NCI-H1436 treated with DMSO at 0.1 percent for 48 hours (cell line): ENCODE measurements at regions not wholly inside any gene's neighbourhood (a gene's known extent, or its start where the extent isn't known, plus 50 kb on each side); places are given as distances from the start of the nearest gene placed in this dataset.
"Not testable (repeated sequence)": the region's sequence is repeated elsewhere in the genome, so short reads cannot be mapped to it uniquely, and the experiment has no call there.

Source experiments
- DNase-seq: peaks from one replicate; lab custom pipeline; 2025; lab: John Stamatoyannopoulos, UW

DNA sequence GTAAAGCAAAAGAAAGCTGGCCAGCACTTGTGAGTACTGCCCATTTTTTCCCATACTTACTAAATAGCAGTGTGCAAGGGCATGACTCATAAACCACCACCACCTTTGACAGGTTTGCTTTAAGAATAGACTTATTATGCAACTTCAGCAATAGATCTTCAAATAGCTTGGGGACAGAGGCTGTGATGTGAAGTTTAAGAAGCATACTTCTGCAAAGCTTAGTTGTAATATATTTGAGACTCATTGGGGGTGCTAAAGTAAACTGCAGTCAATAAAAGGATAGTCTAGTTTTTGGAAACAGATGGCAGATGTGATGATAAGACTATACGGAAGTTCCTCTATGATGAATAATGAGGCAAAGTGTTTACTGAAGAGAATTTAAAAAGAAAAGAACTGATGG, 210.0 kb downstream of the PLA2G4A start:
- DNase-seq, result no peak

DNA sequence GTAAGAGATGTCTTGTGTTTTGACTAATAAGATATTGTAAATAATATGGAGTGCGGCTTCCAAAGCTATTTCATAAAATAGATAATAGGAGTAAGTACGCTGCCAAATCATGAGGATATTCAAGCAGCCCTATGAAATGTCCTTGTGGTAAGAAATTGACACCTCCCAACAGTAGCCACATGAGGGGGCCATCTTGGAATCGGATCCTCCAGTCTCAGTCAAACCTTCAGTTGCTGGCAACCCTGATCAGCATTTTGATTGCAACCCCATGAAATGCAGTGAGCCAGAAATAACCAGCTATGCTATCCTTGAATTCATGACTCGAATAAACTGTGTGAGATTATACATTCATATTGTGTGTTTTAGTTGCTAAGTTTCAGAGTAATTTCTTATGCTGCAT, 212.4 kb downstream of the PLA2G4A start:
- DNase-seq, result no peak

DNA sequence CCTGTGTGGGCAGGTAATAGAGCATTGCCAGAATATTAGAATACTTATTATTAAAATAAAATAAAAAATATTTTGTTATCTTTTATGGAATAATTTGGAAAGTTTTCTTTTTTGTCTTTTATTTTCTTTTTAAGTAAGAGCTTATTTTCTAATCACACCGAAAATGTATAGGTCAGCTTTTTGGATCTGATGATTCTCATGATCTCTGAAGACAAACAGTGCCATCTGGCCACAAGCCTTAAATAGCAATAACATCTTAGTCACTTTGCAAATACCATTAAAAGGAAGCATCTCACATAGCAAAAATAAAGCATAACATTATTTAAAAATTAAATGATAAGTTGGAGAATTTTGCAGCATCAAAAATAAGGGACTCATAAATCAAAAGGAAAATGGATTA, 213.8 kb downstream of the PLA2G4A start:
- DNase-seq, result no peak

DNA sequence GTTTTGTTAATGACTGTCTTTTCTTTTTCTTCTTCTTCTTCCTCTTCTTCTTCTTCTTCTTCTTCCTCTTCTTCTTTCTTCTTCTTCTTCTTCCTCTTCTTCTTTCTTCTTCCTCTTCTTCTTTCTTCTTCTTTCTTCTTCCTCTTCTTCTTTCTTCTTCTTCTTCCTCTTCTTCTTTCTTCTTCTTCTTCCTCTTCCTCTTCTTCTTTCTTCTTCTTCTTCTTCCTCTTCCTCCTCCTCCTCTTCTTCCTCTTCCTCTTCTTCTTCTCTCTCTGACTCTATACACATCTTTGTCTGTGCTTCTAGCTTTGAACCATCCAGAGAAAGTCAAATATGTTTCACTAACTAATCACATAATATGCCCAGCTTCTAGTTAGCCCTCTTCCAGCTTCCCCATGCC, 214.7 kb downstream of the PLA2G4A start:
- DNase-seq, result not testable (repeated sequence)

DNA sequence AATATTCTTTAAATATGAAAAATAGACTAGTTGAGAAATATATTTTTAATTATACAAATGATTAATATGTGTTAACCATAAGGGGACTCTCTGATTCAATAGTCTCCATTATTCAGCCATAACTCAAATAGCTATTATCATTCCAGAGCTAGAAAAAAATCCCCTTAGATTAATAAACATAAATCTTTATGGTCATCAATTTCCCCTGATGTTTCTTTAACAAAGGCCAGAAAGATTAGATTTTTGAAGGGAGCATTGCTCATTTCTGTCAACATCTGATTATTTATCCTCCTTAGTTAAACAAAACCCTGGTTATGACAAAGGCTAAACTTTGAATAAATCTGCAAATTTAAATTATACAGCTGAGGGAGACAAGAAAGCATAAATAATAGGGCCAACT, 215.7 kb downstream of the PLA2G4A start:
- DNase-seq, result no peak

DNA sequence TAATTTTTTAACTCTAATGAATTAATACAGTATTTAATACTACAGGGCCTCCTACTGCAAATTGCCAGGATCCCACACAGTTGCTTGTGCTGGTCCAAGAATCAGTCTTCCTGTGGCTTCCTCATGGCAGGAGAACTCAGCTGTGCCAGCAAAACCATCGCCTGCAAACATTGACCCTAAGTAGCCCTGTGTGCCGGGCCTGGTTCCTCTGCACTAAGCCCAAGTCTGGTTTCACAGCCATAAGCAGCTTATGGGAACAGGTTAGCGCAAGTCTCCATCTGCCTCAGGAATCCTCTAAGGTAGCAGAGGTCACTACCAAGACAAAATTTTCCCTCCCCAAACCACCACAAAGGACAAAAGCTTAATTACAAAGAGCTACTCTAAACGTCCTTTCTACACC, 216.6 kb downstream of the PLA2G4A start:
- no peak for DNase-seq

DNA sequence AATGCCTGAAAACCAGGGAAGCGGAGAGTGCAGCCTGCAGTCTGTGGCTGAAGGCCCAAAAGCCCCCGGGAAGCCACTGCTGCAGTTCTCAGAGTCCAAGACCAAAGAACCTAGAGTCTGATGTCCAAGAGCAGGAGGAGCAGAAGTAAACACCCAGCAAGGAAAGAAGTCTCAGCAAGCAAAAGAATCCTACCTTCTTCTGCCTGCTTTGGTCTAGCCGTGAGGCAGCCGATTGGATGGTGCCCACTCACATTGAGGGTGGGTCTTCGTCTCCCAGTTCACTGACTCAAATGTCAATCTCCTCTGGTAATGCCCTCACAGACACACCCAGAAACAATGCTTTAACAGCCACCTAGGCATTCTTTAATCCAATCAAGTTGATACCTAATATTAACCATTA, 217.5 kb downstream of the PLA2G4A start:
- DNase-seq, result no peak

DNA sequence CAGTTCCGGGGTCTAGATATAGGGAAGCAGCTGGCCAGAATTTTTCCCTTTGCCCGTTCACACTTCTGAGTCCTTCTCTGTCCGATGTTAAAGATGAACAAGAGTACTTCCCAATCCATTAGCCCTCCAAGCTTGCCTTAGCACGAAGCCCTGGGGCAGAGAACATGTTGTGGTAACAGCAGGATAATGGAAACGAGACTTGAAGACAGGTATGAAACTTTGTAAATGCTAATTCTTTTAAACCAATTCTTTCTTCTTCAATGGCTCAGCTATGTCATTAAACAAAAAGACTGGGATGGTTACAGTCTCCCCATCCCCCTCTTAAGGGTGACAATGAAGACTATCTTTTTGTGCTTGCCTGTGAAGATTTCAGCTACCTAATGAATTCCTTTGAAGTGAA, 218.5 kb downstream of the PLA2G4A start:
- no peak for DNase-seq

DNA sequence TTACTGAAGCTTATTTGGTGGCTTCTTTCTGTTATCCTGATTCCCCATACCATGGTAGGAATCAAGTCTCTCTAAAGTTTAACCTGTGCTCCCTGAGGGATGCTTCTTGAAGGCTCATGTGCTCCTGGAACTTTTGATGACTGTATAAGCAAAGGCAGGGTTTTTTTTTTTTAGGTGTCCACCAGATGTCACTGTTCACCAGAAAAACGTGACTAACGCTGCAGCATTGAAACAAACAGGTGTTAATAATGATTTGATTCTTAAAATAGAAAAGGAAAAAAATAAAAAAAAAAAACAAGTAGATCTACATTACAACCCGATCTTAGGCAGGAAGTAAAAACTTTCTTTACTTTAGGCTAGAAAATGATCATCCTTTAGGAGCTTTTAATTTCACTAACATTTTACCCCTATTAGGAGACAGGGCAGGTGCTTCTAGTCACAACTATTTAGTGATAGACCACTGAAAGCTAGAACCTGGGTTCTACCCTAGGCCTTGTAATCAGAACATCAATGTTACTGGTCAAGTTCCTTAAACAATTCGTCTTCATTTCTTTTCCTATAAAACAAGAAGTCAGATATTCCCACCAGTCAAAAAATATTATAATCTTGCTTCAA, 223.0 kb downstream of the PLA2G4A start:
- DNase-seq, result no peak

DNA sequence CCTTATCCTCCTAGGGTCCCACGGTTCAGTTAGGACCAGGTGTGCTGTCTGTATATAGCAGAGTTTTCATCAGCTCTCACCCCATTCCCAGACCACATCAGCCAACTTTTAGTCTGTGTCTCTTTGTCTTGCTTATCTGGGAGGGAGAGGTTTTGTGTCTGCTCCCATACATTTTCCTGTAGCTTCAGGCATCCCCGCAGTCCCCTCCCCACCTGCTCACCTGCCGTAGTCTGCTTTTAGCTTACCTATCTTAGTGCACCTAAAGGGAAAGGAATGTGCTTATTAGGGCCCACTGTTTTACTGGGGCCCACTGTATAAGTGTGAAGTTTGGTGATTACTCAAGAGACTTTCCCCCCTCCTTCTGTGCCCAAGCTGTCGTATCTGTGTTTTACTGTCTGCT, 225.1 kb downstream of the PLA2G4A start:
- no peak for DNase-seq

DNA sequence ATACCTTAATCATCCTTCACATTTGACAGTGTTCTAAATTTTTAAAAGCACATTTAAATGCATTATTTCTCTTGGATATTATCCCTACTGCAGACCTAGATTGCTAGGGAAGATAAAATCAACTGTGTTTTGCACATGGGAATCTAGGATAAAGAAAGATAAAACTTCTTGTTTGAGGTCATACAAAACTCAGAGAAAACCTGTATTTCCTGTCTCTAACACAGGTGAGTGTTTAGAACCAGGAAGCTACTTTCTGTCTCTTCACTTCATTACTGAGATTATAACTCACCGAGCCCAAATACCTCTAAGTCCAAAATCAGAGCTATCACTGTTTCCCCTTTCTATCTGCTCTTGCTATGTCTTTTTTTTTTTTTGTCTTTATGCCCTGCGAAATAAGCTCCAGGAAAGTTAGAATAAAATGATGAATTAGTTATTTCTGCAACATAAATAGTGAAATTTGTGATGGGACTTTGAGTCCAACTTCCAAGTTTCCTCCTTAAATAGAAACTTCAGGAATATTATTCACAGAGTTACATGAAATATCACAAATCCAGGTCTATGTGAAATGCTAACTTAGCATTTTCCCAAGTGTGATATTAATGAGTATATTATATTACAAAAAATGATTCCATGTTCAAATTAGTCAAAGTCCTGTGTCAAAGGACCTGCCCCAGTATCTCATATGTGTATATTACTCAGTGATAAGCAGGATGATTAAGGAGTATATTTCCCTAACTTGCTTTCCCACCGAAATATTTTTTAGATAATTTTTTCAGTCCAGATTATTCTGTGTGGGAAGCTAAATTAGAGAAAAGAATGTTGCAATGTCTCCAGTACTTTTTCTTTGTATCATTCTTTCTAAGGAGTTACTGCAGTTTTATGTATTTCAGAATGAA, 226.4 kb downstream of the PLA2G4A start:
- DNase-seq, result no peak

DNA sequence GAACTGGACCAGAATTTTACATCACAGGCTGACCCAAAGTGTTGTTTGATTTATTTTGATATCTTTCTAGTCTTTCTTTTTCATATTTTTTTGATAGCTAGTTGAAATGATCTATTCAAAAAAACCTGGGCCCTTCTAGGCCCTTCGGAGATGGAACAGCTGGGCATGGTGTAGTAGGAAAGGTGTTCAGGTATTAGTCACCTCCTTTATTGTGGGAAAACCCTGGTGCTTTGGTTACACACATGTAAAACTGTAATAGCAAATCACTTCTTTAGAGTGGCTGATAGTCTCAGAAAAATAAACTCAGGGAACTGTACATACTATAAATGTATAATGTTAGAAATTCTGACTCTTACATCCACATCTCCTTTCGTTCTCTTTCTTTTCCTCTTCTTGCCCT, 234.5 kb downstream of the PLA2G4A start:
- DNase-seq, result no peak

DNA sequence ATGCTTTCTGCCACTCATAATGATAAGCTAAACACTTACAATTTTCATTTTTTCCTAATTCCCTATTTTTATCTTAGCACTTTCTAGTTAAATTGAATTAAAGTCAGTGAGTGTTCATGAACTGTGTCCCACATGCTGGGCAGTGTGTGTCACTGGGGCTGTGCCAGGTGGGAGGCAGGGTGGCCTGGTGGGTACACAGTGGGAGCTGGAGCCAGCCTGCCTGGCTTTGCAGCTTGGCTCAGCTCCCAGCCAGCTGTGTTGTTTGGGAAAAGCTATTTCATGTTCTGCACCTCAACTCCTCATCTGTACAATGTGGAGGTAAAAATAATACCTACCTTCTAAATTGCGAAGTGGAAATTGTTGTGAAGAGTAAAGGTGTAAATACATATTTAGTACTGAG, 238.4 kb downstream of the PLA2G4A start:
- DNase-seq, result no peak

DNA sequence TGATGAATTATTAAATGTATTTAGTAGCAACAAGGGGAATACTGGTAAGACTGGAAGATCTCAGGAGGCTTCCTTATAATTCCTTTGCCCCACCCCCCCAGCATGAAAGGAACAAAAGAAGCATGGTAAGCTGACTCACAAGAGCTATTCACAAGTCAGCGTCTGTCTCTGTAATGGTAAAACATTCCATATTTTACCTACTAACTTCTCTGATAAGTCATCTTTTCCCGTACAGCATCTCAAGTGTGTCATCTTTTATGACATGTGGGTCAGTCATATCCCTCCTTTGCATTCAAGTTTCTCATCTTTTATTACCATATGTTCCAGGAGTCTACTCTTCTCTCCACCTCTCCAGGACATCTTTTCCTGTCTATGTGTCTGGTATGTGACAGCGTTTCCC, 241.3 kb downstream of the PLA2G4A start:
- DNase-seq, result no peak

DNA sequence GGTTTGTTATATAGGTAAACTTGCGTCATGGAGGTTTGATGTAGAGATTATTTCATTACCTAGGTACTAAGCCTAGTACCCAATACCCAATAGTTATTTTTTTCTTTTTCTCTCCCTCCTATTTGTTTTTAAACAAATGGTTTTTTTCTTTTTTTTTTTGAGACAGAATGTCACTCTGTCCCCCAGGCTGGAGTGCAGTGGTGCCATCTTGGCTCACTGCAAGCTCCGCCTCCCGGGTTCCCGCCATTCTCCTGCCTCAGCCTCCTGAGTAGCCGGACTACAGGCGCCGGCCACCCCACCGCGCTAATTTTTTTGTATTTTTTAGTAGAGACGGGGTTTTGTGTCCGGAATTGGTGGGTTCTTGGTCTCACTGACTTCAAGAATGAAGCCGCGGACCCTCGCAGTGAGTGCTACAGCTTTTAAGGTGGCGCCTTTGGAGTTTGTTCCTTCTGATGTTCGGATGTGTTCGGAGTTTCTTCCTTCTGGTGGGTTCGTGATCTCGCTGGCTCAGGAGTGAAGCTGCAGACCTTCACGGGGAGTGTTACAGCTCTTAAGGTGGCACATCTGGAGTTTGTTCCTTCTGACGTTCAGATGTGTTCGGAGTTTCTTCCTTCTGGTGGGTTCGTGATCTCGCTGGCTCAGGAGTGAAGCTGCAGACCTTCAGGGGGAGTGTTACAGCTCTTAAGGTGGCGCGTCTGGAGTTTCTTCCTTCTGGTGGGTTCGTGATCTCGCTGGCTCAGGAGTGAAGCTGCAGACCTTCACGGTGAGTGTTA, 243.7 kb downstream of the PLA2G4A start:
- not testable (repeated sequence) for DNase-seq

DNA sequence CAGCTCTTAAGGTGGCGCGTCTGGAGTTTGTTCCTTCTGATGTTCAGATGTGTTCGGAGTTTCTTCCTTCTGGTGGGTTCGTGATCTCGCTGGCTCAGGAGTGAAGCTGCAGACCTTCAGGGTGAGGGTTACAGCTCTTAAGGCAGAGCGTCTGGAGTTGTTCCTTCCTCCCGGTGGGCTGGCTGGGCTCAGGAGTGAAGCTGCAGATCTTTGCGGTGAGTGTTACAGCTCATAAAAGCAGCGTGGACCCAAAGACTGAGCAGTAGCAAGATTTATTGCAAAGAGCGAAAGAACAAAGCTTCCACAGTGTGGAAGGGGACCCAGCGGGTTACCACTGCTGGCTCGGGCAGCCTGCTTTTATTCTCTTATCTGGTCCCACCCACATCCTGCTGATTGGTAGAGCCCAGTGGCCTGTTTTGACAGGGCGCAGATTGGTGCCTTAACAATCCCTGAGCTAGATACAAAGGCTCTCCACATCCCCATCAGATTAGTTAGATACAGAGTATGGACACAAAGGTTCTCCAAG, 244.3 kb downstream of the PLA2G4A start:
- DNase-seq, result not testable (repeated sequence)

DNA sequence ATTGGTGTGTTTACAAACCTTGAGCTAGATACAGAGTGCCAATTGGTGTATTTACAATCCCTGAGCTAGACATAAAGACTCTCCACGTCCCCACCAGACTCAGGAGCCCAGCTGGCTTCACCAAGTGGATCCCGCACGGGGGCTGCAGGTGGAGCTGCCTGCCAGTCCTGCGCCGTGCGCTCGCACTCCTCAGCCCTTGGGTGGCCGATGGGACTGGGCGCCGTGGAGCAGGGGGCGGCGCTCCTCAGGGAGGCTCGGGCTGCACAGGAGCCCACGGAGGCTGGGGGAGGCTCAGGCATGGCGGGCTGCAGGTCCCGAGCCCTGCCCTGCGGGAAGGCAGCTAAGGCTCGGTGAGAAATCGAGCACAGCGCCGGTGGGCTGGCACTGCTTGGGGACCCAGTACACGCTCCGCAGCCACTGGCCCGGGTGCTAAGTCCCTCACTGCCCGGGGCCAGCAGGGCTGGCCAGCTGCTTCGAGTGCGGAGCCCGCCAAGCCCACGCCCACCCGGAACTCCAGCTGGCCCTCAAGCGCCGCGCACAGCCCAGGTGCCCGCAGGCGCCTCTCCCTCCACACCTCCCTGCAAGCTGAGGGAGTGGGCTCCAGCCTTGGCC, 245.0 kb downstream of the PLA2G4A start:
- not testable (repeated sequence) for DNase-seq

DNA sequence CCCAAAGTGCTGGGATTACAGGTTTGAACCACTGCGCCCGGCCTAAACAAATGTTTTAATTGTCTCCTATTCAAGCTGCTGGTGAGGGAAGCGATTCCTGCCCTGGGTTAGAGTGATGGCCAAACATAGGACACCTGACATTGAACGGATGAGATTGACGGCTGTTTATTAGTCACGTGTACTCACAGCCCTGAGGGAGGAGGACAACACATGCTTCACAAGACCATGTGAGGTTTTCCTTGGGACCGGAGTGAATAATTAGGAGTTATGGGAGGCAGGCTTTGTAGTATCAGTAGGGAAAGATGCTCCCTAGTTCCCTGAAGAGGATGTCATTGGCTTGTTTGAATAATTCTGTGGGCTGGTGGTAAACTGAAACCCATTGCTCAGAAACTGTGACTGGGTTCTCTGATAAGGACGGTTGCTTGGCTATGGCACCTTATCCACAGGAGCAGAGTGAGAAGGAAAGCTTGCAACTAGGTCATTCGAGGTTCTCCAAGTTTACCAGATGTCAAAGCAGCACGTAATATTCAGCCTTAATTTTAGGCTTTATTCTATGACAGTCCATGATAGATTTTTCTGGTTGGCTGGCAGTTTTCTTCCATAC, 245.8 kb downstream of the PLA2G4A start:
- no peak for DNase-seq

DNA sequence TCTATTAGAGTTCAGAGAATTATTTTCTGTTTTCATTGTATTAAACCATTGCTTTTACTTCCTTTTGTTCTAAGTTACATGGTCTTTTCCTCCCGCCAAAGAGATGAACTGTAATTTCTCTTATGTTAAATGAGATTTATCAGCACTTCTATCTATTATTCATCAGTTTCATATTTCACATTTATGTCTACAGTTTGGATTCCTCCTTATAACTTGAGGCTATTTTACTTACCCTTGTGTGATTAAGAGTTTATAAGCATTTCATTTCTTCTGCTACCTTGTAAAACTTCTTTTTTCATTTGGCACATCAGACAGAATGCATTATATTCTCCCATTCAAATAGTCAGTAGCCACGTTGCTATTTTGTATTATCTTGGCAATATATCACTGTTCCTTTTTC, 248.2 kb downstream of the PLA2G4A start:
- DNase-seq, result no peak

DNA sequence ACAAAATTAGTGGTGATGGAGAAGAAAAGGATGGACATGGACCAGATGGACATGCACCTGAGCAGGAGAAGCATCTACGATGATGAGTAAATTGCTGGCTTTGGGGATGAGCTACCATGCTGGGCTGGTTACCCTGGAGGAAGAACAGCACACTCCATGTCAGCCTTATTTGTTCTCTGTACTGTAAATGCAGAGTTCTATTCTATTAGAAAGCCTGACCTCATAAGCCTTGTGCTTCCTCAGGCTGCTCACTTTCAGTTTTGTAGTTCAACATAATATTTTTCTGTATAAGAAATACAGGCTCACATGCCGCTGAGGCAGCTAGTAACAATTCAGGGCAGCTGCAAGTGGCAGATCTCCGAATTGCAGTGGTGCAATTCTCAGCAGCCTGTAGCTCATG, 249.6 kb downstream of the PLA2G4A start:
- no peak for DNase-seq

DNA sequence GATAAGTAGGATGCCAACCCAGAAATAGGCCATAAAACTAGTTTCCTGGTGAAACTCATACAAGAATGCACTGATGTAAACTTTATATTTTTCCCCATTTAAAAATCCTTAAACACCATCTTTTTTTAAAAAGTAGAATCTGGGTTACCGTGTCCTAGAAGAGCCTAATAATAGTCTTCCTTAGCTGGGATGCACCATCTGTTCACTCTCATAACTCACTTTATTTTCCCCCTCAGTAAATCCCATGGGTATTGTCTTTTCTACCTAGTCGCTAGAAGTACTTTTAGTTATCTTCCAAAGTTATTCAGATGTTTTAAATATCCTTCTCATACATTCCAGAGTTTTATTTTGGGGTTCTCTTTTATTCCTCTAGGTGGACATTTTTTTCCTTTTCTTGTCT, 250.2 kb downstream of the PLA2G4A start:
- no peak for DNase-seq

DNA sequence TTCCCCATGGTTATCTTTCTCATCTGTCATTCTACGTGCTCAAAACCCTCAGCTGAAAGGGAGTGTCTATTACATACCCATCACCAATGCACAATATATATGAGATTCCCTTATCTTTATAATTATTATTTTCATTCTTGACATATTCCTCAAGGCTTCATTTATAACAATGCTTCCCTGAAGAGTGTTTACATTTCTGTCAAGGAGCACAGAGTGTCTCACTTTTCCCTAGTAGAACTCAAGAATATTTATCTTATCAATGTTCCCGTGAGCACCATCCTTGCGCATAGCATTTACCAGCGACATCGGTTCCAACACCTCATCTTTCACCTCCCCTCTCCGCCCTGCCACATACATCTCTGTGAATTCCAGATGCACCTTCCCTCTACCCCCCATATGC, 250.6 kb downstream of the PLA2G4A start:
- DNase-seq, result no peak
